HuH-7 (cell line): ENCODE measurements at regions not wholly inside any gene's neighbourhood (a gene's known extent, or its start where the extent isn't known, plus 50 kb on each side); places are given as distances from the start of the nearest gene placed in this dataset.
A peak's percentile ranks its signal among the peaks of the same experiment; 100 is the strongest.

Experiments used
- DNase-seq: peaks from one replicate; pipeline ENCODE4 v3.0.0; 2011; ENCODE audit warnings: low spot score

DNA sequence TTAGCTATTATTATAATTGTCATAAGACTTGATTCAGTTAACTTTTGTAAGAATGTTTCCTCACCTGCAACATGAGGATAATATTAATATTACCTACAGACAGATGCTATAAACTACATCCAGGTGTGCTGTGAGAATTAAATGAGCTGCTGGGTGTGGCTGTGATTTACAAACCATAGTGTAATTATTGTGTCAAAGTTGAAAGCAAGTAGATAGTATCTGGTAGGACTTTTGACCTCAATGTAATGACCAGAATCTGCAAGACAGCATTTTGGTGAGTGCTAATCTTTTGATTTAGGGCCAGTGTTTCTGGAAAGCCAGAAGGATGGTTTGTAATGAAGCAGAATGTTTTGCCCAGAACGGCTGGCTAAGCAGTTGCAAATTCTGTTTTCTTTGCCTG, 162.5 kb downstream of the TRMT11 start:
- no peak for DNase-seq

DNA sequence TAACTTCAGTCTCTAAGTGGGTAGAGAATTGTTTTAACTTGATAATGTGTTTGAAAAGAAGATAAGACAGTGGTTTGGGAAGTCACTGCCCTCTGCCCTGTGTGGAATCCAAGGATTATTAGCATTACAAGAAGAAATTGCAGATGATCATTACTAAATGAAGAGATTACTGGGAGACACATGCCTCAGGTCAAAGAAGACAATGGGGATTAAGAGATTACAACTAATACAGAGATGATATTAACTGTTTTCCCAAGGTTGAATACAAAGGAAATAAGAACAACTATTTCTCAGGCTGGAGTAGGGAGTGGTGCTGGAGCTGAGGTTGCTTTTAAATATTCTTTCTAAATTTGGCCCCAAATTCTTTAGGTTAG, 166.0 kb downstream of the TRMT11 start:
- no peak for DNase-seq

DNA sequence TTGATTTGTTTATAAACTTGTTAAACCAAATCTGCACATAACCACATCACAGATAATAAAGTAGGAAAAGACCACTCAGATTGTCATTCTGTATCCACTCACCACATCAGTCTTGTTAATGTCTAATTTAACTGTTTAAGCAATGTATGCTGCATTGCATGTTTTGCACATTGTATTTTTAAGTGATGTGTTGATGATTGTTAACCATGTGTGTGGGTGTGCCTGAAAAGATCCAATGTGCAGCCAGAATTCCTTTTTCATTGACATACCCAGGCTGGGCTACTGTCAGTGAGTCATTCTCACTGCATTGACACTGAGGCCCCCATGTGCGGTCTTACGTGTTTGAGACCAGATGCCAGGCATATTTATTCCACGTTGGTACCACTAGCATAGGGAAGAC, 167.3 kb downstream of the TRMT11 start:
- no peak for DNase-seq

DNA sequence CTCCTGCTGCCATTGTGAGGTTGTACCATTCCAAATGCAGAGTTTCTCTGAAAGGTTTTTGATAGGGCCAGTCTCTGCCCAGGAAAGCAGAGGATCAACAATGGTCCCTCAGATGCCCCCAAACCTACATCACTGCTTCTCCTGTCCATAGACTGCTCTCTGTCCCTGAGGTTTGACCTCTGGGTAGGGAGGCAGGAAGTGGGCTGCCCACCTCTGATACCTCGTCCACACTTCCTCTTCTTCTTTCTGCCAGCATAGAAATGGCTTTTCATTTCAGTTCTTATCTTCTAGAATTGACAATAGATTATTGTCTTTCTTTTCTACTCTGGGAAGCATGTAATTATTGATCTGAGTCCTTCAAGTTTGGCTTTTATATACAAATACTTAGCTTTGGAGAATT, 170.6 kb downstream of the TRMT11 start:
- no peak for DNase-seq

DNA sequence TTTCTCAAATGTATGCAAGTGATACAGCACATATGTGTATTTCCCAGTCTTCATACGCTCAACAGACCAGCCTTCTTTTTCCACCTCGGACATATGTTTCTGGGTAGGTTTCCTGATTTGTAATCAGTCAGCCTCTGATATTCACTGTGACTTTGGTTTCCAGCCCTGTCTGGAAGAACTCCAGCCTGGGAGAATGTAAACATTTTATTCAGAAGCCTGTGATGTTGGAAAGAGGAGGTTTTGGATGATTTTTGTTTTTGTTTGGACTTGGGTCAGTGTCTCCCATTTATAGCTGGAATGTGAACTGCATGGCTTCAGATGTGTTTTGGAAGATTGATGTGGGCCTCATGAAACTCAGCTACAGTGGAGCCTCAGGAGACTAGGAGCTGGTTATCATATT, 172.2 kb upstream of the CENPW start:
- DNase-seq = no peak

DNA sequence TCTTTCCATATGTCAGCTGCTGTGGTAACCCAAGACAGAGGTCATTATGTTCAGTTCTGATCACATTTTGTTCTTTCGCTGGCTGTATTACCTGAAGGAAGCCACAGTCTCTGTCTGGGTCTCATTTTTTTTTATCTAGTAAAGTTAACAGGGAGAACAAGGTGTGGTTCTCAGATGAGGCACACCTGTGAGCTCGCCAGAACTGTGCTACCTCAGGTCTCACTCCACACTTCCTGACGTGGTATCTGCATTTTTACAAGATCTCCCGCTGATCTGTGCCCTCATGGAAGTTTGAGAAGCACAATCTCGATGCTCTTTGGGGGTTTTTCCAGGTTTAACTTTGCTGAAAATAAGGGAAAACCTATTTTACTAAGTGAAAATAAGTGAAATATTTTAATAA, 169.5 kb upstream of the CENPW start:
- DNase-seq = no peak

DNA sequence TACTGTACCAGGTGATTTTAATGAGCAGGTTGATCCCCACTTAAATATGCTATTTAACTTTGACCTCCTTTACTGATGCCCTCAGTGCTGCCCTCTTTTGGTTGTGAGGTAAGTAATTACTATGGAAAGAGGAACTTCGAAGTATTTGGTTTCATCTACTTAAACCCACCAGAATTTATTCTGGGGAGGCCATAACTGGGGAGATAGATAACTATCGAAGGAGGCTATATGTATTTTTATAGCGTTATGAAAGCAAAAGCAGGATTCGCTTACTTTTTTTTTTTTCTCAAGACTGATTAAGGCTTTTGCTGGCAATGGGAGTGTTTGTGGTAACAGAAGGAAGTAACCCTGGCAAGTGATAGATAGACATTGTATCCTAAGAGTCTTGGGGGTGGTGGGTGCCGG, 168.9 kb upstream of the CENPW start:
- peak; percentile 13 for DNase-seq

DNA sequence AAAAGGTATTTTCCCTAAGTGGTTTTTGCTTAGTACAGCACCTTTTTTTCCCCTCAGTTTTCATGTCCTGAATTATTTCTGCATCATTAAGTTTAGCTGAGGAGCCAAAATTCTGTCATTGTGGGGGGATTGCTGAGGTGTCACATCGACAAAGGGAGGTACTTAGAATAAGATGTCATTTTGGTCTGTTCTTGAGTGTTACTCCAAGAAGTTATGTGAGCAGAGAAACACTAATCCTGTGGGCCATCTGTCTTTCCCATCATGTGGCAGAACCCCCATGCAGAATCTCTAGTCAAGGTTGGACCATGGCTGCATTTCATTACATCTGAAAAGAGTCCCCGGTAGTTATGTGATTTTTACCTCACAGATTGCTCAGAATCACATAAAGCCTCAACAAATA, 167.8 kb upstream of the CENPW start:
- DNase-seq = no peak

DNA sequence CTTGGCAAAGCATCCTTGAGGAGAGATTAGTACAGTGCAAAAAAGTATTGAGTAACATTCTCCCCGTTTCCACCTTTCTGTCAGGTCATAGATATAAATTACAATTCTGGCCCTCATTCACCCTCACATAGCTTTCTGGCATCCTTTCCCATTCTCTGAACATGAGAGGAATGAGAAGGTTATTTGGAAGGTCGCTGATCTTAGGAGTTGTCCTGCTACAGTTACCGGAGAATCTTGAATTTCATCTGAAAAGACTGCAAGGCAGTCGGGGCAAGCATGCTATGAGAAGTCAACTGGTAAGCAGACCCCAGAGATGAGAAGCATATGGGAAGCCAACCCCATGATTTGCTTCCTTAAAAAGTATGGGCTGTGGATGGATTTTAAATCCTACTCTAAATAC, 166.7 kb upstream of the CENPW start:
- no peak for DNase-seq

DNA sequence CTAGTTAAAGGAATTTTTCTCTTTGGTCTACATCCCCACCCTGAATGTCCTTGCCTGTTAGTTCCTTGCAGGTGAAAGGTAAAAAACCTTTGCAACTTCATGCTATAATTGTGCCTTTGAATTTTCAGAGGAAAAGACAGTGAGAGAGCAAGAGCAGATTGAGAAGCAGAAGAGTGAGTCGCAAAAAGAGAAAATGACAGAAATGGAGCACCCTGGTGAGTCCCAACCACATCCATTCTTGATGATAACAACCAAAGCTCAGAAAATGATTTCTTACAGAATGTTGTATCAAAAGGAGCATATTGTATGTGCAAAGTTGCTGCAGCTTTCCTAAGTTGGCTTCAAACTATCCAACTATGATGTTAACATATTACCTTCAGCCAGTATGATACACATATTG, 165.2 kb upstream of the CENPW start:
- no peak for DNase-seq

DNA sequence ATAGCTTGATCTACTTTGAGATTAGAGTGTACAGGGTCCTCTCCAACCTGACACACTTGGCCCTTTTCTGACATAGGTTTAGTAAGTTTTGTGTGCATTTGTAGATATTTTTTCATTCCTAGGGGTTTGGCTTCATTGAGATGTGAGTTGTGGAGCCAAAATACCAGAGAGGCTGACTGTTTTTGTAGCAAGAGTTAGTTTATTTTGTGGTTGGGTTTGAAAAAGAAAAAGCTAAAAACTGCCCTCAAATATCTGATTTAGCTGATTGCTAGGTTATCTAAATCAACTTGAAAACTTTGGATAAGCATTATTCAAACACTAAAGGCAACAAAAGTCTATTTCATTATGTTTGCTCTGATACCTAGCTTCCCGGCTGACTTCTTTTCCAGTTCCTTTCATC, 164.7 kb upstream of the CENPW start:
- no peak for DNase-seq

DNA sequence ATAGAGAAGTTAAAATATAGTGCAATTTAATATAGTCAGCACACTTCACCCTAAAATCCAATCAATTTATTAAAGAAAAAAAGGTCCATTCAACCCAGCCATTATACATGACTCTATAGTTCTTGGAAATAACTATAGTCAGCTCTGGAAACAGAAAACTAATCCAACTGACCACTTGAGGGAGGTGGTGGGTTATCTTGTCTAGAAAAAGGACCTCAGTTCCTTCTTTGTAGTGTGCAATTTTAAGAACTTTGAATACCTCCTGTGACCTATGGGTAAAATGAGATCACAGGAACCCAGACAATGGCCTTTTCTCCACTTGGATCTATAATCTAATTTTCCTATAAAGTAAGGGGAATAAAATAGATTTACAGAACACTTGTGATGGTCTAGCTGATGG, 163.6 kb upstream of the CENPW start:
- peak; percentile 15 for DNase-seq

DNA sequence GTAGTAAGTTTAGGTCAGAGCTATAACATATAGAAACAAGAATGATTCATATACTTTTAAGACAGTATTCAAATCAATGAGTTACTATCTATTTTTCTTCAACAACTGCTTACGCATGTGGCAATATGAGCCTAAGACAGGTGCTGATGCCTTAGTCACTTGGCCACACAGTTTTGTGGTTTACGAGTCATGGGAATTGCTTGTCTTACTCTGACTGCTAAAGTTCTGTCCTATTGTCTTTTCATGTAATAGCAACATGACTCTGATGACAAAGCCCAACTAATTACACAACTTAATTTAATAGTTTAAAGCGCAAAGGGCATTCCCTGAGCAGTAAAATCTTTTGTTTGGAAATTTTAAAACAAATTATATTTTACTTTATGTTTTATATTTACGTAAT, 159.3 kb upstream of the CENPW start:
- no peak for DNase-seq

DNA sequence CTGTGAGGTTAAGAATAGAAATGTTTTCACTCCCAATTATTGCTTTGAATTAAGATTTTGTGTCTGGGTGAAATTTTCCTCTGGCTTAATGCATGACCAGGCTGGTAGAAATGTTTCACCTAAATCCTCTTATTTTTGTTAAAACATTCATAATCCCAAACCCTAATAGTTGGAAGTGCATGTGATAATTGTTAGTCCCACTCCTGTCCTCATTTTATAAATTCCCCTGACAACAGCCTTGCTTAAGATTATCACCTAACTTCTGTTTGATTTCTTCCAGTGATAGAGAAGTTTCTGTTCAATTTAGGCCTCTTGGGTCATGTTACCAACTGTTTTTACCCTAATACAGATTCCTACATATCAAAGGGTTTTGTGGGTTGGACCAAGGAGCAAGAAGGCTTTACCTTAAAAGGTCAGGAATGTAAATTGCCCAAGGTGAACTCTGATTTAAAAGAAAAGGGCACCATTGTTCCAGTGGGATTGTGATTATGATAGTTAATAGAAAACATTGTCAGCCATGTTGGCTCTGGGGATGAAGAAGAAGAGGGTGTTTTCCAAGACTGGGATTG, 158.7 kb upstream of the CENPW start:
- no peak for DNase-seq

DNA sequence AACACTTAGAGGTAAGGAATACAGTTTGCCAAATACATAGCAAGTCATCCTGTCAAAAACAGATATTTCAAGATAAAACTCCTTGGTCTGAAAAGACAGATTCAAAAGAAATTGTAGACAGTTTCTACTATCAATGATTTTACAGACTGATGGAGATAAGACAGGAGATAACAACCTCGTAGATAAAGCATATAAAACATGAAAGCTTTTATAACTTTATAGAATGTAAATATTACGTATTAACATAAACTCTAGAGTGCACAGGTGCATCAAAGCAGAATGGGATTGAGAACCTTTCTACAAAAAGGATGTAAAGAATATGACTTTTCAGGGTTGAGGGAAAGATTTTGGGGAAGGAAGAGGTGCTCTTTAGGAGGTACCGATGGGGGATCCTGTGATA, 158.0 kb upstream of the CENPW start:
- no peak for DNase-seq

DNA sequence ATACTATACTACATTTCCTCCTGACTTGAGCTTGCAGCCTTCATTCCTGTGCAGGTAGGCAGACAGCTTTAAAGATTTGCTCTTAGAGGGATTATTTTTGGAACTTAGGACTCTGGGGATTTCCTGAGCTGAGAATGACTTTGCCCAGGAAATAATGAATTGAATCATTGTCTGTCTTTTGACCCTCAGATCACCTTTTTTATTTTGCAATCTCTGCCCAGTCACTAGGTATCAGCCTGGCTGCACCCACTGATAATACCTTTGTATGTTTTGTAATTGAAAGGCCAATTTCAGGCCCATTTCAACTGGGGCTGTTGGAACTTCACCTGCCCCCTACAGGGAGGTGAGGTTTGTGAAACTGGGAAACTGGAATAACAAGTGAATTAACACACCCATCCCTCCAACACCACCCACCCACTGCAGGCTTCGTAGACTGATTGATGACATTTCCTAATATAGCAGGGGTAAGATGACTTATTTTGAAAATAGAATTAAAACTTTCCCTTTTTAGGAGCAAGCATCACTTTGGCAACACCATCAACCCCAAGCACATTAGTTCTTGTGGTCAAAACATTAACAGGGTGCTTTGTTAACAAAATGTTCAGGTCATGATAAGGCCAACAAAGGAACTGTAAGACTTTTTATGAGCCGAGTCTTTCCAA, 157.1 kb upstream of the CENPW start:
- peak; percentile 27 for DNase-seq

DNA sequence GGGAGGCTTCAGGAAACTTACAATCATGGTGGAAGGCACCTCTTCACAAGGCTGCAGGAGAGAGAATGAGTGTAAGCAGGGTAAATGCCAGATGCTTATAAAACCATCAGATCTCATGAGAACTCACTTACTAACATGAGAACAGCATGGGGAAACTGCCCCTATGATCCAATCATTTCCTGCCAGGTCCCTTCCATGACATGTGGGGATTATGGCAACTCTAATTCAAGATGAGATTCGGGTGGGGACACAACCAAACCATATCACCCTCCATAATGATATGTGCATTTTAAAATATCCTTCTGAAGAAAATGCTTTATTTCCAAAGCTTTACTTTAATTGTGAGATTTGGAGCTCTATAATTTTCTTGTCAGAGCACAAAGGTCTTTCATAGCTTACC, 154.1 kb upstream of the CENPW start:
- no peak for DNase-seq

DNA sequence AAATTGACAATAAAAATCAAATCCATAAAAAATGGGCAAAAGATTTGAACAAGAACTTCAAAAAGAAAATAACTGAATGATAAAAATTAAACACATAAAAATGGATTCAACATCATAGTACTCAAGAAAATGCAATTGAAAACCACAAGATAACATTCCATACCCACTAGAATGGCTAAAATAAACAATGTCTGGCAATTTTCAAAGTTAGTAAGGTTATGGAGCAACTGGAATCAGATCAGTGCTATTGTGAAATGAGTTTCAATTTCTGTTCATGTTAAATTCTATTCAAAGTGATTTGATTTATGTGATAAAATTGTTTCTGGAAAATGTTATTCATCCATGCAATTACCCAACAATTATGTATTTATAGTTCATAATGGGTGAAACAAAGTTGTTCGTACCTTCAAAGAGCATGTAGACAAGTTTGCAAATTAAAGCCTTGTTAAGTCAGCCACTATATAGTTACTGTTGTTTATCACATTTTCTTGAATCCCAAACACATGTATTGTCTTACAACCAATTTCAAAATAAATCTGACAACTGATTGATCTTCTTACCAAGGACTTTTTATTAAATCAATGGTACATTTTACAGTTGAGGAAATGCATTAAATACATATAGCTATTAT, 151.5 kb upstream of the CENPW start:
- DNase-seq = no peak

DNA sequence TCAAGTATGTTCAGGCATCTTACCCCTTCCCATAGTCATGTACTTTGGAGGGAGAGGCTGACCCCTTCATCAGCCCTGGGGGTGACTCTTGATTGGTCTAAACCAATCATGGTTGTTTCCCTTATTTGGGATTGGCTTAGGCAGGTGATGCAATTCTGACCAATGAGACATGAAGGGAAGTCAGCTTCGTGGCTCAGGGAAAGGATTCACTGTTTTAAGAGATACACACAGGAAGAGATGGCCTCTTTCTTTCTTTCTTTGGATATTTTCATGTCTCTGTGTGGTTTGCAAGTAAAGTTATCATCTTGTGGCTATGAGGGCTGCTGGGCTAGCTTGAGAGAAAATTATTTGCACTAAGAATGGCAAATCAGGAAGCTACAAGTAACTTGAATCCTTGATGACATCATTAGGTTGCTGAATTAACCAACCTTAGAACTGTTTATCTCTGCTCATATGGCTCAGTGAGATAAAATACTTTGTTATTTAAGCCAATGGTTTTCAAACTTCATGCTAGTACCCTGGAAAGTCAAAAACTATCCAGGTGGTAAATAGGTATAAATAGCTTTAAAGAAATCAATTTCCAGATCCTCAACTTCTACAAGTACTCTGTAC, 144.2 kb upstream of the CENPW start:
- no peak for DNase-seq

DNA sequence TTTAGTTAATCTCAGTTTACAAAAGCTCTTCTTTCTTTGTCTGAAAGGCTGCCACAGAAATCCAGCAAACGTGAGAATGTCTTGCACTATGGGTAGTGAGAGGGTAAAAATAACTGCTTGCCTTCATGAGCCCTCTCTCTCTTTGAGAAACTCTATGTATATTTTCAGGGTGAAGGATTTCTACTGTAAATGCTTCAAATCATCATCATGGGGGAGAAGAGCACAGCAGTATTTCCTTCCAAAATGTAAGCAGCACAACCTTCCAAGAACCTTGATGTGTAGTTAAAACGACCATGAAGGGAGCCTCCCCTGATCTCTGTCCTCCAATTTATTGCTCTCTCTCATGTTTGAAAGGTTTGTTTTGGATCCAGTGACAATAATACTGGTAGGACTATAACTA, 141.3 kb upstream of the CENPW start:
- no peak for DNase-seq

DNA sequence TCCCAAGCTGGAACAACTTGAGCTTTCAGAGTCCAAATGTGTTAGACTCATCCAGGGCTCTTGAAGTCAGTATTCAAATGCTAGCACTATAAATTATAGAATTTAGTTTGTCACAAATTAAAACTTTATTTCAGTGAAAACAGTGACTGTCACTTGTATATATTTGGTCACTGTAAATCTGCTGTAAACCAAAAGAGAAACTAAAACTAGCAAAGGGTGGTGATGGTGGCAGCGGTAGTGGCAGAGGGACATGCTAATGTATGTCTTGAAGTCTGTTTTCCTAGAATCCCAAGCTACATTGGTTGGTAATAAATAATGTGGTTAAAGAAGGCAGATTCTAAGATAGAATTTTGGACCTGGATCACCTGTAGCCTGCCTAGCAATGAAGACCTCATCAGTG, 140.4 kb upstream of the CENPW start:
- DNase-seq = no peak

DNA sequence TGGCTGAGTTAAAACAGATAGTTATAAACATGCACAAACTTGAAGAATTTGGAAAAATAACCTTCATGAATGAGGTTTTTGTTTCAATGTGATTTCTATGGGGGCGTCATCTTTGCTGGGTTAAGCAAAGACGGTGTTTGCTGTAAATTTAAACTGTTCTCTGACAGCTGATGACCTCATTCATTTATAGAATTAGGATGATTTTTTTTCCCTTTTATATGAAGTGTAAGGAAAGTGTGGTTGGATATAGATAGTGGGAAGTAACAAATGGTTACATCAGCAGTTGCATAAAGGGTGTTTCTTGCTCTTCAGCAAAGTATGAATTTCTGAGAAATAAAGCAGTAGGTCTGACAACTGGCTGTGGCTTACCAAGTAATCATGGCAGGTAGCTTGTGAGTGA, 137.2 kb upstream of the CENPW start:
- DNase-seq = no peak

DNA sequence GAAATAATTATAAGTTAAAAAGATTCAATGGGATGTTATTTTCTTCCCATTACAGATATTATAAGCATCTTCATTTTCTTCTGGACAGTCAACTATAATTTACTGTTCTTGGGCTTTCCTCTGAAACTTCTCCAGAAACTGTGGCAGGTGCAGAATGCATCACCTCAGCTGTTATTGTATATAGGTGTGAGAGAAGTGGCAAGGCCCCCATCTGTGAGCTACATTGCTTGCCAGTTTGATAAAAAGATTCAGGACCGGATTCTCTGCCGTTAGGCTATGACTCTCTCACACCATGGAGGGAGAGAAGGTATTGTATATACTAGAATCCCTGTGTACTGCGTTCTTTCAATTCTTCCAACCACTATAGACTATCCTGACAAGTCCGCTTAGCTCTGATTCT, 135.8 kb upstream of the CENPW start:
- no peak for DNase-seq

DNA sequence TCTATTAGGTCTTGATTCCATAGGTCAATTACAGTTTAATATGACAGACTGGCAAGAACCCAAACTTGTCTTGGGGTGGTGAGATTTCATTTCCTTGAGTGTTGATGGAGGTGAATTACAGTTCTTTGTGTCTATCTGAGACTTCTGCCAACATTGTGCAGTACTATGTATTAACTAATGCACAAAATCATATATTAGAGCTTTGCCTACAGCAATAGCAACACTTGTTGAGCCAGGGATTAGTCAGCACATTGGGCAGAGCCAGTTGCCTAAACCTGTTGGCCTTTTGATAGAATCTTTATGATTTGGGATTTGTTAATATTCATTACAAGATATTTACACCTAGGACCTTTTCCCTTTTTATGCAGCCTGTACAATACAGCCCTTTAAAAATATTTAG, 135.3 kb upstream of the CENPW start:
- no peak for DNase-seq
